GM12878 (cell line): ENCODE measurements at regions not wholly inside any gene's neighbourhood (a gene's known extent, or its start where the extent isn't known, plus 50 kb on each side); places are given as distances from the start of the nearest gene placed in this dataset.

Experiments
- ATAC-seq: fragments of 200-7000 bp; cut with Tn5 transposase; 3 replicates; pipeline ENCODE4 v1.9.1; 2020; ENCODE audit warnings: mild to moderate bottlenecking, moderate library complexity
- BruUV-seq: library from RNA; stranded (reverse); fragments of 400-500 nt; replicated peaks from 2 replicates; lab custom pipeline; 2021; lab: Mats Ljungman, UMichigan
- CTCF ChIA-PET: fragments of 300-600 bp; sonication (Branson Sonifier 250); formaldehyde crosslinking; extraction: SDS; loops from one replicate; lab custom pipeline; 2021; ENCODE audit warnings: inconsistent platforms; lab: Yijun Ruan, JAX
- POLR2A ChIA-PET: fragments of 350-600 bp; formaldehyde crosslinking; extraction: SDS; loops from one replicate; lab custom pipeline; 2021; ENCODE audit warnings: inconsistent platforms; lab: Charles Lee
- RAD21 ChIA-PET: fragments of 300-600 bp; sonication (Branson Sonifier 250); formaldehyde crosslinking; loops from one replicate; lab custom pipeline; 2023; ENCODE audit warnings: antibody characterized with exemption; ENCODE audit not compliant: unreplicated experiment; lab: Charles Lee
- SMC1A ChIA-PET: fragments of 300-600 bp; sonication (Branson Sonifier 250); formaldehyde crosslinking; loops from one replicate; lab custom pipeline; 2023; ENCODE audit not compliant: unreplicated experiment, uncharacterized antibody; lab: Charles Lee
- DNase-seq: peaks from one replicate; pipeline ENCODE4 v3.0.0-alpha.2; 2011; ENCODE audit warnings: low read depth, low spot score
- FAIRE-seq: peaks from 3 replicates; lab custom pipeline; 2011; peaks lifted over from hg19 to GRCh38; lab: Jason Lieb, UNC
- H2AFZ ChIP-seq: 2 replicates; pipeline ENCODE4 v1.6.0; 2011; ENCODE audit warnings: low read depth, low read length, control low read depth; ENCODE audit not compliant: control insufficient read depth
- H3K27ac ChIP-seq: 2 replicates; pipeline ENCODE4 v1.5.1; 2011; ENCODE audit warnings: control low read depth; ENCODE audit not compliant: control insufficient read depth, insufficient read depth
- H3K27me3 ChIP-seq, 2 experiments: replicated peaks in 1 of 2; 2 replicates each; pipeline versions ENCODE4 v1.6.0 to v1.6.1; 2011; ENCODE audit warnings: low read length in 1 of 2; ENCODE audit not compliant: control insufficient read depth in 2 of 2, insufficient read depth in 2 of 2
- H3K36me3 ChIP-seq, 2 experiments: 2 replicates each; pipeline ENCODE4 v1.5.1; 2011; ENCODE audit warnings: low read length in 1 of 2; ENCODE audit not compliant: control insufficient read depth in 2 of 2, insufficient read depth in 2 of 2
- H3K4me1 ChIP-seq: 2 replicates; pipeline ENCODE4 v1.6.1; 2011; ENCODE audit warnings: mild to moderate bottlenecking, low read length, moderate library complexity, mixed read lengths; ENCODE audit not compliant: control insufficient read depth, insufficient read depth
- H3K4me2 ChIP-seq: 2 replicates; pipeline ENCODE4 v1.6.0; 2011; ENCODE audit warnings: control low read depth; ENCODE audit not compliant: control insufficient read depth, insufficient read depth
- H3K4me3 ChIP-seq: fragments of 200-600 bp; sonication (generic); 2 replicates; pipeline ENCODE4 v1.5.1; 2016
- H3K79me2 ChIP-seq: 2 replicates; pipeline ENCODE4 v1.6.0; 2011; ENCODE audit warnings: low read length; ENCODE audit not compliant: control insufficient read depth, insufficient read depth
- H3K9ac ChIP-seq: 2 replicates; pipeline ENCODE4 v1.8.0; 2011; ENCODE audit warnings: low read length, control low read depth, mixed read lengths; ENCODE audit not compliant: control insufficient read depth, insufficient read depth
- H3K9me3 ChIP-seq: replicated peaks from 3 replicates; pipeline ENCODE4 v1.5.1; 2011; ENCODE audit warnings: mild to moderate bottlenecking, low read length; ENCODE audit not compliant: control insufficient read depth, insufficient read depth
- H4K20me1 ChIP-seq: 2 replicates; pipeline ENCODE4 v1.6.0; 2011; ENCODE audit not compliant: control insufficient read depth, insufficient read depth
- EED ChIP-seq: sonication (generic); IDR thresholded peaks from 2 replicates; pipeline ENCODE4 v1.6.1; 2016; ENCODE audit warnings: antibody characterized with exemption, low read depth
- JUND ChIP-seq: IDR thresholded peaks from 2 replicates; pipeline ENCODE4 v1.6.1; 2012; ENCODE audit warnings: low read depth, mild to moderate bottlenecking, low read length, improper control_type of control experiment, moderate library complexity
- NBN ChIP-seq: fragments of 450-650 bp; IDR thresholded peaks from 2 replicates; pipeline ENCODE4 v1.6.1; 2016
- POLR2AphosphoS2 ChIP-seq: IDR thresholded peaks from 2 replicates; pipeline ENCODE4 v1.6.1; 2011; ENCODE audit warnings: low read depth, mild to moderate bottlenecking, low read length, improper control_type of control experiment, moderate library complexity
- WGBS: methylation state at CpG from one replicate; pipeline ENCODE4 v1.1.6; 2016; ENCODE audit warnings: low lambda C conversion rate; ENCODE audit not compliant: insufficient replicate concordance, insufficient coverage; ENCODE audit errors: missing lambda C conversion rate; 5-methylcytosine and 5-hydroxymethylcytosine counted together
- in situ Hi-C: fragments of 300-500 bp; cut with MboI; formaldehyde crosslinking; loops from 9 replicates; pipeline ENCODE4 v1.14.3; 2018; ENCODE audit warnings: mixed read lengths
- intact Hi-C: fragments of 100-400 bp; cut with micrococcal nuclease; formaldehyde crosslinking; loops from one replicate; pipeline ENCODE4 v1.14.2; 2022; ENCODE audit not compliant: unreplicated experiment
- TF ChIP-seq, protein P1 (sequence below): IDR thresholded peaks from 2 replicates; pipeline ENCODE4 v1.6.1; 2012; ENCODE audit warnings: low read depth, low read length, improper control_type of control experiment

DNA sequence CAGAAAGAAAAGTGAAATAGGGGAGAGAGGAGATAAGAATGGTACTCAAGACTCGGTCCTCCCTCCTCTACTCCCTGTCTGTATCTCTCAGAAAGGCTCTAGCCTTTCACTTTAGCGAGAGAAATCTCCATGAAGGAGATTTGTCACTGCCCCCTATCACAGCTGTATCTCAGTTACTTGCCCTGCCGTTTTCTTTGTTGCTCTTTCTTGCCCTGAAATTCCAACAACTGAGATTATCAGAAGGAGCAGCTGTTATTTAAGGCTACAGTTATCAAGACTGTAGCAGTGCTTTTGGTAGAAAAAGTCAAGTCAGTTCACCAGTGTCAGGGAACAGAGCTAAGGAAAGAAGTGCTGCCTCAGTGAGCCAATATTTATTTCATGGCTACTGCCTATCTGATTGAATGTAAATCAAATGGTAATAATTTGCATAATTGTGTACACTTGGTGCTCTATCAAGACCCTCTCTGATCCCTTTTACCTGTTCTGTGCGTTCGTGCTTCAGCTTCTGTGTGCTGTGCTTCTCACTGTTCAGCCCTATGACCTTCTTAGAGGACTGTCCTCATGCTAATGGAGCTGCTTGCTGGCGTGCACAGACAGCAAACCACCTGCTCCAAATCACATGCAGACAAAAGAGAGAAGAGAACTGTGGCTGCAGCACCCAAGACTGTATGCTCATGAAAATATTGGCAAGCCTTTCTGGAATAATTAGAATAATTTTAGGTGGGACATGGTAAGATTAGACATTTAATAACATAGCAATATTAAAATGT is 180.2 kb upstream of the FAM3C start (continued):
- TF ChIP-seq, protein P1, sequence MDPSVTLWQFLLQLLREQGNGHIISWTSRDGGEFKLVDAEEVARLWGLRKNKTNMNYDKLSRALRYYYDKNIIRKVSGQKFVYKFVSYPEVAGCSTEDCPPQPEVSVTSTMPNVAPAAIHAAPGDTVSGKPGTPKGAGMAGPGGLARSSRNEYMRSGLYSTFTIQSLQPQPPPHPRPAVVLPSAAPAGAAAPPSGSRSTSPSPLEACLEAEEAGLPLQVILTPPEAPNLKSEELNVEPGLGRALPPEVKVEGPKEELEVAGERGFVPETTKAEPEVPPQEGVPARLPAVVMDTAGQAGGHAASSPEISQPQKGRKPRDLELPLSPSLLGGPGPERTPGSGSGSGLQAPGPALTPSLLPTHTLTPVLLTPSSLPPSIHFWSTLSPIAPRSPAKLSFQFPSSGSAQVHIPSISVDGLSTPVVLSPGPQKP, result no peak
- TF ChIP-seq JUND, result no peak
- no peak for TF ChIP-seq NBN
- no peak for TF ChIP-seq POLR2AphosphoS2
- TF ChIP-seq, all 136 proteins: peak for 0

DNA sequence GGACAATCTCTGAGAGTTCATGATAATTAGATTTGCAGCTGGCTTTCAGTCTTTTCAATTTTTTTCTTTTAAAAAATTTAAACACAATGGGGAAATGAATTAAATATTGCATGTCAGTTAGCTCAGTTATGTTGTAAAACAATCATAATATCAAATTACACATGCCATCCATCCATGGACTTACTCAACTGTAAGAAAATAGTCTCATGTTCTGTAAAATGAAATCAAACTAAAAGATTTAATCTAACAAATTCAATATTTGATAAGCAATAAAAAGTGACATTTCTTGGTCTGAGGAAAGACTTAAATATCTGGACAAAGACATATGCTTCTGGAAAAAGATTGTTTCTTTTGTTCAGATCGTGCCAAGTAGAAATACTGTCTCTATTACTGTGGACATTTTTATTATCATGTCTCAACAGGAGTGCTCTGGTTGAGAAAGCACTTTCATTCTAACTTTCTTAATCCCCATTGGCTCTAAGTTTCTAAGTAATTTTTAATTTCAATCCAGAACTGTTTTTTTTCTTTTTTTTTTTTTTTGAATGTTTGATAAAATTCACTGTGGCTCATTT is 179.2 kb upstream of the FAM3C start:
- Histone ChIP-seq H4K20me1 (no peaks in the 10 kb centered on the region; the same call in 1 of the 2 replicates), H3K4me3 (no peak overlapping the region), H3K9me3 (no peaks in the 10 kb centered on the region), H2AFZ (no peak overlapping the region), H3K36me3 (no peaks in the 10 kb centered on the region), H3K79me2 (no peaks in the 10 kb centered on the region), H3K9ac (no peak overlapping the region), H3K27ac (no peak overlapping the region)
- no TSS peak for BruUV-seq
- in situ Hi-C loops, result no loop called here
- WGBS, result 8% methylated on average over 1 of the region's 1 CpG
- intact Hi-C loops, result no loop called here
- ChIA-PET SMC1A (no interaction called here), CTCF (no interaction called here), RAD21 (no interaction called here)
- no peak for ATAC-seq
- no peak for DNase-seq
- no peak for FAIRE-seq
- no peak for TF ChIP-seq EED
- TF ChIP-seq, all 136 proteins: peak for 0
- H3K27me3 ChIP-seq, result peaks cover 0 to 4% of the 10 kb centered on the region in 2 experiments; a peak in 1 of 4 replicates
- no peaks in the 10 kb centered on the region for H3K4me1 ChIP-seq
- POLR2A ChIA-PET, result no interaction called here
- H3K4me2 ChIP-seq, result no peak overlapping the region
